Spleen (tissue), 11 donors: ENCODE measurements at regions not wholly inside any gene's neighbourhood (a gene's known extent, or its start where the extent isn't known, plus 50 kb on each side); places are given as distances from the start of the nearest gene placed in this dataset.
A peak's percentile ranks its signal among the peaks of the same experiment; 100 is the strongest.

Source experiments
- DNase-seq: peaks from one replicate; pipeline ENCODE4 v3.0.0-alpha.2; 2020
- H3K27ac ChIP-seq, 8 donors: fragments of 200-600 bp; sonication (generic) in 7 of 8; 1 replicate in 4 of 8; 2 replicates in 4 of 8; pipeline versions ENCODE4 v1.5.0 to v1.8.0; 2016 to 2021; ENCODE audit warnings: inconsistent platforms in 4 of 8, mild to moderate bottlenecking in 4 of 8, moderate library complexity in 1 of 8
- H3K27me3 ChIP-seq, 7 donors: fragments of 200-600 bp; sonication (generic) in 6 of 7; replicated peaks in 1 of 7; 1 replicate in 4 of 7; 2 replicates in 3 of 7; pipeline versions ENCODE4 v1.5.0 to v1.8.0; 2016 to 2021; ENCODE audit warnings: inconsistent platforms in 3 of 7, mild to moderate bottlenecking in 1 of 7
- H3K36me3 ChIP-seq, 6 donors: fragments of 200-600 bp; sonication (generic) in 5 of 6; 1 replicate in 4 of 6; 2 replicates in 2 of 6; pipeline versions ENCODE4 v1.5.0 to v1.8.0; 2016 to 2021; ENCODE audit warnings: inconsistent platforms in 2 of 6
- H3K4me1 ChIP-seq, 6 donors: fragments of 200-600 bp; sonication (generic) in 5 of 6; 1 replicate in 3 of 6; 2 replicates in 3 of 6; pipeline versions ENCODE4 v1.5.0 to v1.8.0; 2016 to 2021; ENCODE audit warnings: inconsistent platforms in 3 of 6
- H3K4me3 ChIP-seq, 8 donors: fragments of 200-600 bp; sonication (generic) in 7 of 8; 1 replicate in 4 of 8; 2 replicates in 4 of 8; pipeline versions ENCODE4 v1.5.0 to v1.8.0; 2016 to 2021; ENCODE audit warnings: inconsistent platforms in 4 of 8, mild to moderate bottlenecking in 4 of 8, moderate library complexity in 2 of 8
- H3K9me3 ChIP-seq, 8 donors: fragments of 200-600 bp; sonication (generic) in 7 of 8; 1 replicate in 4 of 8; 2 replicates in 4 of 8; pipeline versions ENCODE4 v1.5.0 to v1.8.0; 2016 to 2021; ENCODE audit warnings: inconsistent platforms in 4 of 8
- POLR2A ChIP-seq, 3 donors: fragments of 450-650 bp; IDR thresholded peaks; one replicate each; pipeline ENCODE4 v1.5.1; 2017; ENCODE audit warnings: antibody characterized with exemption in 3 of 3, mild to moderate bottlenecking in 1 of 3
- POLR2AphosphoS5 ChIP-seq, 3 donors: sonication (generic); formaldehyde crosslinking; IDR thresholded peaks; one replicate each; pipeline ENCODE4 v1.5.1; 2017; ENCODE audit warnings: antibody characterized with exemption in 3 of 3
- WGBS, 5 donors: extraction: QIAGEN DNeasy Blood & Tissue Kit in 3 of 5; methylation state at CpG; one replicate each; pipeline versions ENCODE4 v1.1.5 to v1.1.7; 2013 to 2018; 5-methylcytosine and 5-hydroxymethylcytosine counted together
- intact Hi-C: fragments of 100-400 bp; cut with DNase I; formaldehyde crosslinking; loops from one replicate; pipeline ENCODE4 v1.15.0; 2023; ENCODE audit warnings: low total_unique reads
- TF ChIP-seq, protein P1 (sequence below), 11 experiments: fragments of 200-600 bp in 7 of 11; fragments of 450-650 bp in 4 of 11; sonication (generic) in 4 of 11; IDR thresholded peaks in 8 of 11; conservative IDR thresholded peaks in 3 of 11; 1 replicate in 7 of 11; 2 replicates in 4 of 11; pipeline versions ENCODE4 v1.4.0 to v1.8.0; 2016 to 2021; ENCODE audit warnings: antibody characterized with exemption in 11 of 11, inconsistent platforms in 4 of 11, mild to moderate bottlenecking in 1 of 11
- donor health status: healthy with polysubstance abuse.
- donor health status: DM: no; HTN: no; CAD: no; lungs with moderate emphysema.
- donor health status: DM: no; HTN: no; CAD: no.
- donor health status: Bipolar disorder and iron deficiency.
- donor health status: healthy.
- donor health status: DM: no; HTN: no; CAD: no.
- donor health status: DM: yes; HTN: yes; CAD: no.

DNA sequence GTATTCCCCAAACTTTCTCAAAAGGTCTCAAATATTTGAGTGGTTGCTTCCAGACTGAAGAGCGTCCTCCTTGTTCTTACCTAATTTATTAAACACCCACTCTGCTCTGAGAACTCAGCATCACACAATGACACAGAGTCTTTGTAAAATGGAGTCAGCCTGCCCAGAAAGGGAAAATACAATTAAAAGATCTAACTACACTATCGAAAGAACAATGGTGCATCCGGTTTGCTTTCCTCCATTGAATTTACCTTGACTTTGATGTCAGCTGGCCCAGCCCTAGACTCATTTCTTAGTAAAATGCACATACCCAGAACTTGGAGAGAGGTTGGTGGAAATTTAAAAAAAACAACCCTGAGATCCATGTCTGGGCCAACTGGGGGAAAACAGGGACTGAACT lies 120.7 kb upstream of the SERP2 start:
- H3K27ac ChIP-seq: no peak overlapping the region
- H3K4me1 ChIP-seq: no peaks in the 10 kb centered on the region
- no peaks in the 10 kb centered on the region for H3K36me3 ChIP-seq
- 80 to 90% (median 84%) methylated on average over 3 of the region's 3 CpGs for WGBS, 5 donors
- TF ChIP-seq, protein P1, sequence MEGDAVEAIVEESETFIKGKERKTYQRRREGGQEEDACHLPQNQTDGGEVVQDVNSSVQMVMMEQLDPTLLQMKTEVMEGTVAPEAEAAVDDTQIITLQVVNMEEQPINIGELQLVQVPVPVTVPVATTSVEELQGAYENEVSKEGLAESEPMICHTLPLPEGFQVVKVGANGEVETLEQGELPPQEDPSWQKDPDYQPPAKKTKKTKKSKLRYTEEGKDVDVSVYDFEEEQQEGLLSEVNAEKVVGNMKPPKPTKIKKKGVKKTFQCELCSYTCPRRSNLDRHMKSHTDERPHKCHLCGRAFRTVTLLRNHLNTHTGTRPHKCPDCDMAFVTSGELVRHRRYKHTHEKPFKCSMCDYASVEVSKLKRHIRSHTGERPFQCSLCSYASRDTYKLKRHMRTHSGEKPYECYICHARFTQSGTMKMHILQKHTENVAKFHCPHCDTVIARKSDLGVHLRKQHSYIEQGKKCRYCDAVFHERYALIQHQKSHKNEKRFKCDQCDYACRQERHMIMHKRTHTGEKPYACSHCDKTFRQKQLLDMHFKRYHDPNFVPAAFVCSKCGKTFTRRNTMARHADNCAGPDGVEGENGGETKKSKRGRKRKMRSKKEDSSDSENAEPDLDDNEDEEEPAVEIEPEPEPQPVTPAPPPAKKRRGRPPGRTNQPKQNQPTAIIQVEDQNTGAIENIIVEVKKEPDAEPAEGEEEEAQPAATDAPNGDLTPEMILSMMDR (IDR thresholded peaks at IDR 0.05 in 8 of 11, conservative IDR thresholded peaks at IDR 0.05 in 3 of 11): no peak
- no peak for TF ChIP-seq POLR2A (IDR thresholded peaks at IDR 0.05)
- no peak for TF ChIP-seq POLR2AphosphoS5 (IDR thresholded peaks at IDR 0.05)
- no peak overlapping the region for H3K4me3 ChIP-seq
- no peaks in the 10 kb centered on the region for H3K9me3 ChIP-seq
- DNase-seq: no peak
- intact Hi-C loops: no loop called here
- H3K27me3 ChIP-seq: no peaks in the 10 kb centered on the region

DNA sequence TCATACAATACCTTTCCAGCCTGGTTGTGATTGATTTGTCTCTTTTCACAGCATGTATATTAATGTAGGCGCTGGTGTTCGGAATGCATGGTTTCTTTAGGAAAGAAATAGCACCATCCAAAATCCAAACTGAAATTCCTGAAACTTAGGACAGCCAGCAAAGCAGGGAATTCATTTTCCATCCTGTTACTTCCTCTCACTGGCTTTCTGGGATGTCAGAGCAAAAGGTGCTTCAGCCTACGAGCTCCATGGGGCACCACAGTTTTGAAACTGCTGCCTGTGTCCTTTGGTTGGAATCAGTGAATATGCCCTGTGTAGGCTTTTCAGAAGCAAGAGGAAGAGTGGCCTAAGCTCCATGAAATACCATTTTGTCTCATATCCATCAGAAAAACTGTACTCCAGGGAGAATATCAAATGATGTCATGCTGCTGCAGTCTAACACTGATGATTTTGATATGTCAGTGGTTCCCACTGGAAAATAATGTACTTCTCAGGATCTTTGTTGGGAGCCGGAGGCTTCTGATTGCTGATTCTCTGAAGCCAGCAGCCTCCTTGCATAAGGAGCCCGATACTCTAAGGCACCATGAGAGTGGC lies 117.8 kb upstream of the SERP2 start:
- H3K9me3 ChIP-seq: no peaks in the 10 kb centered on the region
- H3K36me3 ChIP-seq: no peaks in the 10 kb centered on the region
- TF ChIP-seq, protein P1 (IDR thresholded peaks at IDR 0.05 in 8 of 11, conservative IDR thresholded peaks at IDR 0.05 in 3 of 11): no peak
- no peak for TF ChIP-seq POLR2AphosphoS5 (IDR thresholded peaks at IDR 0.05)
- no peak overlapping the region for H3K4me3 ChIP-seq
- 93 to 99% (median 94%) methylated on average over 3 to 5 of the region's 5 CpGs for WGBS, 5 donors
- intact Hi-C loops: no loop called here
- H3K27ac ChIP-seq: no peak overlapping the region
- H3K4me1 ChIP-seq: peaks cover 0 to 17% (median 6%) of the 10 kb centered on the region in 6 donors
- no peaks in the 10 kb centered on the region for H3K27me3 ChIP-seq
- DNase-seq: no peak

DNA sequence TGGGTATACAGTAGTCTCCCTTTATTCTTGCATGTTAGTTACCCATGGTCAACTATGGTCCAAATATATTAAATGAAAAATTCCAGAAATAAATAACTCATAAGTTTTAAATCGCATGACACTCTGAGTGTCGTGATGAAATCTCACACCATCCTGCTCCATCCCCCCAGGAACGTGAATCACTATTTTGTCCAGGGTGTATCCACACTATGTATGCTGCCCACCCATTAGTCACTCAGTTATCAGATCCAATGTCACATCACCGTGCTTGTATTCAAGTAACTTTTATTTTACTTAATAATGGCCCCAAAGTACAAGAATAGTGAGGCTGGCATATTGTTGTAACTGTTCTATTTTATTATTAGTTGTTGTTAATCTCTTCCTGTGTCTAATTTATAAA lies 115.8 kb upstream of the SERP2 start:
- no peak for DNase-seq
- peaks cover 0 to 17% (median 6%) of the 10 kb centered on the region in 6 donors for H3K4me1 ChIP-seq
- H3K27me3 ChIP-seq: no peaks in the 10 kb centered on the region
- H3K9me3 ChIP-seq: no peaks in the 10 kb centered on the region
- H3K4me3 ChIP-seq: no peak overlapping the region
- no peak for TF ChIP-seq POLR2AphosphoS5 (IDR thresholded peaks at IDR 0.05)
- TF ChIP-seq, protein P1 (IDR thresholded peaks at IDR 0.05 in 8 of 11, conservative IDR thresholded peaks at IDR 0.05 in 3 of 11): no peak
- no peak for TF ChIP-seq POLR2A (IDR thresholded peaks at IDR 0.05)
- no peak overlapping the region for H3K27ac ChIP-seq
- intact Hi-C loops: no loop called here
- H3K36me3 ChIP-seq: no peaks in the 10 kb centered on the region
- WGBS, 5 donors: 94 to 99% (median 95%) methylated on average over 4 of the region's 4 CpGs

DNA sequence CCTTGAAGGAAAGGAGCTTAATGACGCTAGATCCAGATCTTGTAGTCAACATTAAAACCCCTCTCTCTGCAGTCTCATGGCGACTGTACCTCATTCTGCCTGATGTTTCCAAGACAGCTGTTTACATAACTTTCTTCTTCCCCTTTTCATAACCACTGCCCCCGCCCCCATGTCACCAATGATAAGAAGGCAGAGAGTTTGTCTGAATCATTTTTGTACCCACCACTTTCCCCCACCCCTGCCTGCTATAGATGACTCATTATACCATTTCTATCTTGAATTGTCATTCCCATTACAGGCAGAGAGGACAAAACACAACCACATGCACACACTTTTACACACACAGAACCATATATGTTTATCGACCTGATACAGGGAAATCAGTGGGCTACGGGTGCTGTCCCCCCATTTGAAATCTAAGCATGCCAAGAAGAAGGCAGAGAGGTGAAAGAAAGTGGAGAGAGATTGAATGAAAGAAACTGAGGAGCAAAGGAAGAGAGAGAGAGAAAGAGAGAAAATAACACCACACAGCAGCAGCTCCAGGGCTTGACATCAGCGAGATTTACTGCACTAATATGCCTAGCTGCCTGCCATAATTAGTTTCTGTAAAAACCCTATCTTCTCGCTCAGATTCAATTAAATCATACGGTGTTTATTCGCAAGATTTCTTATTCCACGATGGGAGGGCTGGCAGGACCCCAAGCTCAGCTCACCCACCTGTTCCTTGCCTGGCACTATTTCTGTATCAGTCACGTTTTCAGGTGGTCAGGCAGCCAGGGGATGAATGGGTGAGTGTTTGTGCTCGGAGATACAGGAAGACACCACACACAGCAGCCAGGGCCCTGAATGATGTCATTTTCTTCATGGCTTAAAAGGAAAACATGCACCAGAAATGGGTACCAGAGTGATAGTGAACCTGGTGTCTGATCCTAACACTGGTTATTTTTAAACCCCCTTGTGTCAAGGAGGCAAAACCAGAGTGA lies 114.3 kb upstream of the SERP2 start:
- no peaks in the 10 kb centered on the region for H3K36me3 ChIP-seq
- no peaks in the 10 kb centered on the region for H3K27me3 ChIP-seq
- H3K9me3 ChIP-seq: no peaks in the 10 kb centered on the region
- 20 to 35% (median 29%) methylated on average over 12 of the region's 12 CpGs for WGBS, 5 donors
- TF ChIP-seq, protein P1 (IDR thresholded peaks at IDR 0.05 in 8 of 11, conservative IDR thresholded peaks at IDR 0.05 in 3 of 11): no peak
- TF ChIP-seq POLR2AphosphoS5 (IDR thresholded peaks at IDR 0.05) (no peak), POLR2A (IDR thresholded peaks at IDR 0.05) (no peak)
- H3K27ac ChIP-seq: peak overlapping the region in 6 of 8 donors; percentile 9 to 58 (median 43)
- DNase-seq: no peak
- intact Hi-C loops: no loop called here
- peak overlapping the region in 1 of 8 donors; percentile 37 for H3K4me3 ChIP-seq
- H3K4me1 ChIP-seq: peaks cover 0 to 17% (median 6%) of the 10 kb centered on the region in 6 donors
